Left lung (tissue), 4 donors: ENCODE measurements at regions not wholly inside any gene's neighbourhood (a gene's known extent, or its start where the extent isn't known, plus 50 kb on each side); places are given as distances from the start of the nearest gene placed in this dataset.

Experiments used
- ATAC-seq: fragments of 200-7000 bp; cut with Tn5 transposase; one replicate; pipeline ENCODE4 v1.9.1; 2020; ENCODE audit warnings: moderate library complexity
- DNase-seq, 4 donors: peaks; one replicate each; pipeline ENCODE4 v3.0.0-alpha.2; 2013 to 2020
- H3K27ac ChIP-seq, 2 donors: fragments of 200-600 bp; sonication (generic) in 1 of 2; one replicate each; pipeline versions ENCODE4 v1.5.0 to v1.8.0; 2020 to 2021
- H3K27me3 ChIP-seq, 2 donors: fragments of 200-600 bp; sonication (generic) in 1 of 2; one replicate each; pipeline versions ENCODE4 v1.5.0 to v1.8.0; 2020 to 2021
- H3K36me3 ChIP-seq, 2 donors: fragments of 200-600 bp; sonication (generic) in 1 of 2; one replicate each; pipeline versions ENCODE4 v1.5.0 to v1.8.0; 2020 to 2021
- H3K4me1 ChIP-seq, 2 donors: fragments of 200-600 bp; one replicate each; pipeline ENCODE4 v1.8.0; 2021
- H3K4me3 ChIP-seq, 2 donors: fragments of 200-600 bp; sonication (generic) in 1 of 2; one replicate each; pipeline versions ENCODE4 v1.5.0 to v1.8.0; 2020 to 2021; ENCODE audit warnings: mild to moderate bottlenecking in 1 of 2
- H3K9me3 ChIP-seq, 2 donors: fragments of 200-600 bp; sonication (generic) in 1 of 2; one replicate each; pipeline versions ENCODE4 v1.5.0 to v1.8.0; 2020 to 2021
- CTCF ChIP-seq, 2 donors: fragments of 200-600 bp; sonication (generic) in 1 of 2; IDR thresholded peaks; one replicate each; pipeline versions ENCODE4 v1.5.0 to v1.8.0; 2021; ENCODE audit warnings: antibody characterized with exemption in 2 of 2
- intact Hi-C, 2 donors: fragments of 100-400 bp; cut with DNase I; formaldehyde crosslinking; loops; one replicate each; pipeline versions ENCODE4 v1.11.2 to v1.14.2; 2022
- donor health status: DM: no; HTN: yes; CAD: no.
- donor health status: DM: no; HTN: no; CAD: no.

DNA sequence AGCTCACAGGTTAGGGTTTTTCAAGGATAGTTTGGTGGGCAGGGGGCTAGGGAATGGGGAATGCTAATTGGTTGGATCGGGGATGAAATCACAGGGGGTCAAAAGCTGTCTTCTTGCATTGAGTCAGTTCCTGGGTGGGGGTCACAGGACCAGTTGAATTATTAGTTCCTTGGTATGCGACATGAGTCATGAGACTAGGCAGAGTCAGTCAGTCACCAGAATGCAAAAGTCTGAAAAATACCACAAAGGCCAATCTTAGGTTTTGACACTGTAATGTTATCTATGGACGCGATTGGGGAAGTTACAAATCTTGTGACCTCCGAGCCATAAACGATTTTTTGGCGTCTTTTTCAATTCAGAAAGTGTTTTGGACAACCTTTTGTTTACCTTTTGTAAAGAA, 101.2 kb downstream of the ZNF519 start:
- no peak for TF ChIP-seq CTCF (IDR thresholded peaks at IDR 0.05)
- no peaks in the 10 kb centered on the region for H3K27me3 ChIP-seq
- no peaks in the 10 kb centered on the region for H3K9me3 ChIP-seq
- intact Hi-C loops = no loop called here
- H3K4me3 ChIP-seq = no peak overlapping the region
- H3K36me3 ChIP-seq = no peaks in the 10 kb centered on the region
- no peak overlapping the region for H3K27ac ChIP-seq
- no peak for ATAC-seq
- DNase-seq = no peak
- H3K4me1 ChIP-seq = no peaks in the 10 kb centered on the region

DNA sequence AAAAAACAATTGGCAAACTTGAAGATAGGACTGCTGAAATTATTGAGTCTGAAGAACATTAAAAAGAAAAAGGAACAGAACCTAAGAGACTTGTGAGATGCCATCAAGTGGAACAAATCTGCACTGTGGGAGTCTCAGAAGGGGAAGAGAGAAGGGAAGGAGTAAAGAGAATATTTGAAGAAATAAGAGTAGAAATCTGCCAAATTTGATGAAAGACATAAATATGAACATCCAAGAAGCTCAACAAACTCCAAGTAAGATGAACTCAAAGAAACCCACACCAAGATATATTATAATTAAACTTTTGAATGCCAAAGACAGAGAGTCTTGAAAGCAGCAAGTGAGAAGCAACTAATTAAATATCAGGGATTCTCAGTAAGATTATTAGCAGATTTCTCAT, 102.7 kb downstream of the ZNF519 start:
- H3K27me3 ChIP-seq = no peaks in the 10 kb centered on the region
- no peak for TF ChIP-seq CTCF (IDR thresholded peaks at IDR 0.05)
- intact Hi-C loops = loop anchor here in 1 of 2 donors (10.0 kb wide), 1 partner anchor 45 kb away; no protein-coding TSS in a partner anchor
- no peaks in the 10 kb centered on the region for H3K36me3 ChIP-seq
- H3K4me1 ChIP-seq = no peaks in the 10 kb centered on the region
- H3K9me3 ChIP-seq = no peaks in the 10 kb centered on the region
- no peak overlapping the region for H3K4me3 ChIP-seq
- ATAC-seq (no peak), DNase-seq (no peak)
- H3K27ac ChIP-seq = no peak overlapping the region

DNA sequence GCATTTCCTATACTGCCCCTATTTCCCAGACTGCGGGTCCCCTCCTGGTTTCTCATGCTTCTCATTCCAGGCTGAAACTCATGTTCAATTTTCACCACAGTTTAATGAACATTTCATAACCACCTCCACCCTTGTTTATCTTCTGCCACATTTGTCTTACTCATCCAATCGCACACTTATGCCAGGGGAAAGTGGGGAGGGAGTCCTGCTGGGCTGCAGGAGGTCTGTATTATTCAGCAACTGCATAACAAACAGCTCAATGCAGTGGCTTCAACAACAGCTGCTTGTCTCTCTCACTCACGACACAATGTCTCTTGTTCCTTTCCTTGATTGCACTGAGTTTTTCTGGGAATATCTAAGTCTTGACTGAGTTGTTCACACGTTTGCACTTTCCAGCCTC, 106.0 kb downstream of the ZNF519 start:
- no peaks in the 10 kb centered on the region for H3K36me3 ChIP-seq
- no peak for TF ChIP-seq CTCF (IDR thresholded peaks at IDR 0.05)
- no peaks in the 10 kb centered on the region for H3K9me3 ChIP-seq
- H3K4me3 ChIP-seq = no peak overlapping the region
- intact Hi-C loops = loop anchor here in 1 of 2 donors (10.0 kb wide), 1 partner anchor 49 kb away; no protein-coding TSS in a partner anchor
- no peaks in the 10 kb centered on the region for H3K4me1 ChIP-seq
- no peak for ATAC-seq
- DNase-seq = no peak
- no peak overlapping the region for H3K27ac ChIP-seq
- no peaks in the 10 kb centered on the region for H3K27me3 ChIP-seq

DNA sequence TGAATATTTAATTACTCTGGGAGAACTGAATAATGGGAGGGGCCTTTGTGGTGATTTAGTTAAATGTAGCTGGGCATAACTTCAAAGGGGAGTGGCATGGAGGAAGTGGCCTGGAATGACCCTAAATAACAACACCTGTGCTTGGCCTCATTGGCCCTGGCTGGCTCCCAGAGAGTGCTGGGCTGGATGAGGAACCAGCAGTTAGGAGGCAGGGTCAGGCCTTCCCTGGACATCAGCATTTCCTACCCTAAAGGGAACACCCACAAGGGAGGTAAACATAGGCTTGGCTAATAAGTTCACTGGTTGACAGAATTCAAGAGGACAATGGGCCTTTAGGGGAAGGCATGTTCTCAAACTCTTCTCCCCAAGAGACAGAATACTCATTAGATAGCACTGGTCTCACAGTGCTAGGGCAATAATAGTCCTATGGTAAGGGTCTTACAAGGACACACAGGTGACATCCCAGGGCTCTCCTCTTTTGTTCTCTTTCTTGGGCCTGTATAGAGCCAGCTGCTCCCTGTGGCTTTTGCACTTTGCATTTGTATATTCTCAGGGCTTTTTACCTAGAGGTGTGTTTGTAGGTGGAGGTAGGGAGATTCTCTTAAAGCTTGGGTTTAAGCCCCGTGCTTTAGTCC, 106.8 kb downstream of the ZNF519 start:
- no peak for DNase-seq
- intact Hi-C loops = loop anchor here in 1 of 2 donors (10.0 kb wide), 1 partner anchor 49 kb away; no protein-coding TSS in a partner anchor
- H3K4me1 ChIP-seq = no peaks in the 10 kb centered on the region
- TF ChIP-seq CTCF (IDR thresholded peaks at IDR 0.05) = no peak
- no peak overlapping the region for H3K27ac ChIP-seq
- H3K27me3 ChIP-seq = no peaks in the 10 kb centered on the region
- no peaks in the 10 kb centered on the region for H3K36me3 ChIP-seq
- ATAC-seq = no peak
- H3K9me3 ChIP-seq = no peaks in the 10 kb centered on the region
- no peak overlapping the region for H3K4me3 ChIP-seq

- H3K4me3 ChIP-seq = no peak overlapping the region
- no peaks in the 10 kb centered on the region for H3K4me1 ChIP-seq
- ATAC-seq (no peak), DNase-seq (no peak)
- TF ChIP-seq CTCF (IDR thresholded peaks at IDR 0.05) = no peak
- intact Hi-C loops = no loop called here
- H3K36me3 ChIP-seq = no peaks in the 10 kb centered on the region
- no peaks in the 10 kb centered on the region for H3K27me3 ChIP-seq
- H3K9me3 ChIP-seq = no peaks in the 10 kb centered on the region
- no peak overlapping the region for H3K27ac ChIP-seq
These were observed 100.1 kb upstream of the MC2R start for GRCh38 chr18:14015416-14015815.
